Suprapubic skin (tissue), 3 donors: ENCODE measurements at regions not wholly inside any gene's neighbourhood (a gene's known extent, or its start where the extent isn't known, plus 50 kb on each side); places are given as distances from the start of the nearest gene placed in this dataset.

ENCODE experiments used
- POLR2A ChIP-seq, 2 donors: fragments of 450-650 bp; IDR thresholded peaks; one replicate each; pipeline ENCODE4 v1.6.1; 2017; ENCODE audit warnings: antibody characterized with exemption in 2 of 2, mild to moderate bottlenecking in 2 of 2, moderate library complexity in 2 of 2
- TF ChIP-seq, protein P1 (sequence below), 2 donors: fragments of 200-600 bp in 1 of 2; fragments of 450-650 bp in 1 of 2; sonication (generic) in 1 of 2; IDR thresholded peaks; one replicate each; pipeline ENCODE4 v1.5.1; 2016 to 2019; ENCODE audit warnings: antibody characterized with exemption in 2 of 2, mild to moderate bottlenecking in 1 of 2, moderate library complexity in 1 of 2

DNA sequence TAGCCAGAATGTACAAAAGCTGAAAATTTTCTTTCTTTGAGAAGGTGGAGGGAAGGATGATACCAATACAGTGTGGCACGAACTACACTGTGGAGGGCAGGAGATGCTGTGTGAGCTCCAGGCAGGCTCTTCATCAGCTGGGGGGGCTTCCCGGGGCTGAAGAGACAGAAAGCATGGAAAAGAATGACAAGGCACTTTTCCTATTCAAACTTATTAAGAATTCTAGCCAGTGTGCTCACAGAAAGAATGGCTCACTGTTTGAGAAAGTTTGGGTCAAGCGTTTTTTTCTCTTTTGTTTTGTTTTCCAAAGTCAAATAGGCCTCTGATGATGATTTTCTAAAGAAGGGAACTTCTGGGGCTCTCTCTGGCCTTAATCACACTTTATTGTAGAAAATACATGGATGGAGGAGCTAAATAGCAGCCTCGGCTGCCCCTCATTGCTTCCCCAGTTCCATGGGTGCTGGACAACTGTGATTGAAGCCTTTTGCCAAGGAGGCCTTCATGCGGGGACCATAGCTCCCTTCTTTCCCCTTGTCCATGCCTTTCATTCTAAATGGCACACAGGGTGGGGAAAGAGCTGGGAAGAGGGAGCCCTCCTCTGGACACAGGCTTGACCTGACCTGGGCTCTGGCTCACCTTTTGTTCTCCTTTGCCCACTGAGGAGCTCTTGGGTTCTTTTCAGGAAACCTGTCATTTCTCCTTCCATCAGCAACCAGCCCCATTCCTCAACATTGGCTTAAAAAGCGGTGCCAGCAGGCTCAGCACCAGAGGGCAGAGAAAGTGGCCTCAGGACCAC lies 130.6 kb downstream of the TDRD15 start:
- TF ChIP-seq, protein P1, sequence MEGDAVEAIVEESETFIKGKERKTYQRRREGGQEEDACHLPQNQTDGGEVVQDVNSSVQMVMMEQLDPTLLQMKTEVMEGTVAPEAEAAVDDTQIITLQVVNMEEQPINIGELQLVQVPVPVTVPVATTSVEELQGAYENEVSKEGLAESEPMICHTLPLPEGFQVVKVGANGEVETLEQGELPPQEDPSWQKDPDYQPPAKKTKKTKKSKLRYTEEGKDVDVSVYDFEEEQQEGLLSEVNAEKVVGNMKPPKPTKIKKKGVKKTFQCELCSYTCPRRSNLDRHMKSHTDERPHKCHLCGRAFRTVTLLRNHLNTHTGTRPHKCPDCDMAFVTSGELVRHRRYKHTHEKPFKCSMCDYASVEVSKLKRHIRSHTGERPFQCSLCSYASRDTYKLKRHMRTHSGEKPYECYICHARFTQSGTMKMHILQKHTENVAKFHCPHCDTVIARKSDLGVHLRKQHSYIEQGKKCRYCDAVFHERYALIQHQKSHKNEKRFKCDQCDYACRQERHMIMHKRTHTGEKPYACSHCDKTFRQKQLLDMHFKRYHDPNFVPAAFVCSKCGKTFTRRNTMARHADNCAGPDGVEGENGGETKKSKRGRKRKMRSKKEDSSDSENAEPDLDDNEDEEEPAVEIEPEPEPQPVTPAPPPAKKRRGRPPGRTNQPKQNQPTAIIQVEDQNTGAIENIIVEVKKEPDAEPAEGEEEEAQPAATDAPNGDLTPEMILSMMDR (IDR thresholded peaks at IDR 0.05) = no peak
- no peak for TF ChIP-seq POLR2A (IDR thresholded peaks at IDR 0.05)
